HepG2 (cell line): ENCODE measurements at regions not wholly inside any gene's neighbourhood (a gene's known extent, or its start where the extent isn't known, plus 50 kb on each side); places are given as distances from the start of the nearest gene placed in this dataset.

Experiments
- ATAC-seq: fragments of 200-7000 bp; cut with Tn5 transposase; 3 replicates; pipeline ENCODE4 v1.9.1; 2020; ENCODE audit warnings: mild to moderate bottlenecking, moderate library complexity
- BruUV-seq: library from RNA; stranded (reverse); fragments of 400-500 nt; replicated peaks from 2 replicates; lab custom pipeline; 2021; lab: Mats Ljungman, UMichigan
- CTCF ChIA-PET: fragments of 300-600 bp; formaldehyde crosslinking; extraction: SDS; loops from one replicate; lab custom pipeline; 2021; ENCODE audit warnings: low total read pairs, inconsistent platforms, low intra/inter-chr PET ratio; lab: Yijun Ruan, JAX
- POLR2A ChIA-PET: fragments of 350-600 bp; sonication (Branson Sonifier 250); formaldehyde crosslinking; loops from one replicate; lab custom pipeline; 2020; ENCODE audit warnings: antibody characterized with exemption, inconsistent platforms; lab: Yijun Ruan, JAX
- DNase-seq: peaks from one replicate; pipeline ENCODE4 v3.0.0-alpha.2; 2015; ENCODE audit warnings: low spot score
- FAIRE-seq: peaks from 3 replicates; lab custom pipeline; 2011; peaks lifted over from hg19 to GRCh38; lab: Jason Lieb, UNC
- H2AFZ ChIP-seq: one replicate; pipeline ENCODE4 v1.6.1; 2011; ENCODE audit warnings: low read length, inconsistent platforms
- H3K27ac ChIP-seq: fragments of 300-600 bp; 3 replicates; pipeline ENCODE4 v1.8.0; 2011; ENCODE audit warnings: mixed run types, mild to moderate bottlenecking, mixed read lengths, low read length, inconsistent platforms; ENCODE audit not compliant: insufficient read depth; ENCODE audit errors: extremely low read length
- H3K27me3 ChIP-seq, 2 experiments: fragments of 200-600 bp in 1 of 2; 2 replicates in 1 of 2; 3 replicates in 1 of 2; pipeline versions ENCODE4 v1.6.0 to v1.8.0; 2011; ENCODE audit warnings: low read length in 2 of 2, mild to moderate bottlenecking in 2 of 2, moderate library complexity in 2 of 2, inconsistent platforms in 1 of 2; ENCODE audit not compliant: insufficient read depth in 2 of 2, control insufficient read depth in 1 of 2
- H3K36me3 ChIP-seq, 2 experiments: fragments of 200-600 bp in 1 of 2; replicated peaks in 1 of 2; 2 replicates in 1 of 2; 3 replicates in 1 of 2; pipeline versions ENCODE4 v1.5.1 to v1.8.0; 2011; ENCODE audit warnings: low read length in 2 of 2, inconsistent platforms in 1 of 2; ENCODE audit not compliant: insufficient read depth in 2 of 2, control insufficient read depth in 1 of 2
- H3K4me1 ChIP-seq: 2 replicates; pipeline ENCODE4 v1.5.1; 2012; ENCODE audit warnings: low read length, inconsistent platforms; ENCODE audit not compliant: insufficient read depth
- H3K4me2 ChIP-seq: 2 replicates; pipeline ENCODE4 v1.6.0; 2011; ENCODE audit warnings: low read depth, low read length, inconsistent platforms
- H3K4me3 ChIP-seq, 3 experiments: fragments of 200-600 bp in 1 of 3; sonication (generic), shearing (Covaris generic) in 1 of 3; replicated peaks in 1 of 3; 2 replicates each; pipeline ENCODE4 v1.5.1; 2011 to 2016; ENCODE audit warnings: low read length in 3 of 3, inconsistent platforms in 2 of 3, low read depth in 2 of 3, mild to moderate bottlenecking in 2 of 3, control low read depth in 1 of 3, mixed read lengths in 1 of 3; ENCODE audit not compliant: insufficient read depth in 1 of 3
- H3K79me2 ChIP-seq: one replicate; pipeline ENCODE4 v1.6.1; 2011; ENCODE audit warnings: low read length, inconsistent platforms; ENCODE audit not compliant: insufficient read depth
- H3K9ac ChIP-seq: 2 replicates; pipeline ENCODE4 v1.6.0; 2011; ENCODE audit warnings: mild to moderate bottlenecking, low read depth, low read length, inconsistent platforms; ENCODE audit not compliant: insufficient read depth
- H3K9me3 ChIP-seq: 2 replicates; pipeline ENCODE4 v1.5.1; 2012; ENCODE audit warnings: mild to moderate bottlenecking, low read length
- H4K20me1 ChIP-seq: 2 replicates; pipeline ENCODE4 v1.6.0; 2011; ENCODE audit warnings: inconsistent platforms, mild to moderate bottlenecking, low read length, moderate library complexity; ENCODE audit not compliant: insufficient read depth
- CBX5 ChIP-seq: sonication (generic); formaldehyde crosslinking; IDR thresholded peaks from 2 replicates; pipeline ENCODE4 v1.4.0; 2020; ENCODE audit warnings: missing genetic modification reagents, borderline replicate concordance
- KLF16 ChIP-seq, 2 experiments: sonication (generic) in 1 of 2; formaldehyde crosslinking in 1 of 2; IDR thresholded peaks; 2 replicates each; pipeline versions ENCODE4 v1.6.1 to v1.8.0; 2016 to 2023; ENCODE audit warnings: missing genetic modification reagents in 2 of 2, missing compliant biosample characterization in 1 of 2
- MEF2D ChIP-seq: sonication (generic); formaldehyde crosslinking; IDR thresholded peaks from 2 replicates; pipeline ENCODE4 v1.5.1; 2020; ENCODE audit warnings: mild to moderate bottlenecking, missing genetic modification reagents
- PITX1 ChIP-seq: sonication (generic); formaldehyde crosslinking; IDR thresholded peaks from 2 replicates; pipeline ENCODE4 v1.5.1; 2020; ENCODE audit warnings: mild to moderate bottlenecking, missing genetic modification reagents
- REPIN1 ChIP-seq: sonication (generic); formaldehyde crosslinking; IDR thresholded peaks from 2 replicates; pipeline ENCODE4 v1.8.0; 2022; ENCODE audit warnings: missing genetic modification reagents, low read depth, mild to moderate bottlenecking, borderline replicate concordance
- RFXAP ChIP-seq: sonication (generic); formaldehyde crosslinking; IDR thresholded peaks from 2 replicates; pipeline ENCODE4 v1.4.0; 2020; ENCODE audit warnings: missing genetic modification reagents, borderline replicate concordance
- SCMH1 ChIP-seq: sonication (generic); formaldehyde crosslinking; IDR thresholded peaks from 2 replicates; pipeline ENCODE4 v1.9.0; 2021; ENCODE audit warnings: missing genetic modification reagents, mild to moderate bottlenecking, borderline replicate concordance
- TGIF2 ChIP-seq: IDR thresholded peaks from 2 replicates; pipeline ENCODE4 v1.6.1; 2016; ENCODE audit warnings: control low read depth, missing compliant biosample characterization
- TRIM24 ChIP-seq: sonication (generic); formaldehyde crosslinking; IDR thresholded peaks from 2 replicates; pipeline ENCODE4 v1.8.0; 2022; ENCODE audit warnings: mild to moderate bottlenecking, missing genetic modification reagents
- U2AF2 ChIP-seq: fragments of 200-400 bp; formaldehyde crosslinking; IDR thresholded peaks from 2 replicates; pipeline ENCODE4 v1.6.1; 2017; ENCODE audit warnings: low read depth, mild to moderate bottlenecking, low read length
- ZNF329 ChIP-seq: sonication (generic); formaldehyde crosslinking; IDR thresholded peaks from 2 replicates; pipeline ENCODE4 v1.9.0; 2021; ENCODE audit warnings: low read depth, mild to moderate bottlenecking, missing genetic modification reagents
- ZNF678 ChIP-seq: sonication (generic); formaldehyde crosslinking; IDR thresholded peaks from 2 replicates; pipeline ENCODE4 v1.4.0; 2020; ENCODE audit warnings: mild to moderate bottlenecking, missing genetic modification reagents
- WGBS: methylation state at CpG from one replicate; pipeline ENCODE4 v1.1.6; 2017; ENCODE audit warnings: low lambda C conversion rate; 5-methylcytosine and 5-hydroxymethylcytosine counted together
- in situ Hi-C: cut with HindIII; loops from 2 replicates; pipeline ENCODE4 v1.10.0; 2017; ENCODE audit warnings: low pct_unique_long_range_greater_than_20kb; ENCODE audit not compliant: extremely low pct_ligation_motif_present
- intact Hi-C: fragments of 100-400 bp; cut with micrococcal nuclease; formaldehyde crosslinking; loops from one replicate; pipeline ENCODE4 v1.10.0; 2022; ENCODE audit not compliant: unreplicated experiment
- TF ChIP-seq, protein P1 (sequence below): sonication (generic); formaldehyde crosslinking; IDR thresholded peaks from 2 replicates; pipeline ENCODE4 v1.5.0; 2020; ENCODE audit warnings: missing genetic modification reagents
- TF ChIP-seq, protein P2 (sequence below): sonication (generic); formaldehyde crosslinking; IDR thresholded peaks from 2 replicates; pipeline ENCODE4 v1.9.0; 2022; ENCODE audit warnings: low read depth, missing genetic modification reagents
- TF ChIP-seq, protein P3 (sequence below): sonication (generic); formaldehyde crosslinking; IDR thresholded peaks from 2 replicates; pipeline ENCODE4 v1.5.0; 2020; ENCODE audit warnings: missing genetic modification reagents, mild to moderate bottlenecking, borderline replicate concordance
- TF ChIP-seq, protein P4 (sequence below): IDR thresholded peaks from 2 replicates; pipeline ENCODE4 v1.6.1; 2016; ENCODE audit warnings: low read depth, missing genetic modification reagents, missing compliant biosample characterization

DNA sequence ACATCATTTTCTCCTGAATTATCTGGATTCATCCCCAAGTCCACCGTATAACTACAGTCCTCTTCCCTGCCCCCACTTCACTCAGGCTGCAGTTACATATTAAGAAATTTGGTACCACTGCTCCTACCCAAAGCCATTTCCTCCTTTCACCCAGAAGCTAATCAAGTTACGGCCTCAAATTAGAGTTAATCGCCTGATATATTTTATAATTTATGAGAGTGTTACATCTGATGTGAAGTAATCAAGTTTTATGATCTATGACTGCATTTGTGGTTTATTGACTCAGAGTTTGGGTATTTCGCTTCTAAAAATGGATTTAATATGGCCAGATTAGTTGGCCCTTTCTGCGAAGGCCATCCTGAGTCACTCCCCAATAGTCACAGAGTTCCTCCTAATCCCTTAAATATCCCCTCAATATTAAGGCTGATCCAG lies 223.6 kb upstream of the KIF2A start:
- no peak for ATAC-seq
- TF ChIP-seq CBX5 (no peak), ZNF678 (CRISPR knock-in tag) (no peak), MEF2D (CRISPR knock-in tag) (no peak), REPIN1 (CRISPR knock-in tag) (no peak), PITX1 (CRISPR knock-in tag) (no peak), U2AF2 (no peak), ZNF329 (CRISPR knock-in tag) (no peak), SCMH1 (no peak), RFXAP (CRISPR knock-in tag) (no peak), KLF16 (CRISPR knock-in tag; IDR thresholded peaks at IDR 0.05) (no peak), TRIM24 (CRISPR knock-in tag) (no peak), TGIF2 (no peak)
- TF ChIP-seq, protein P1, sequence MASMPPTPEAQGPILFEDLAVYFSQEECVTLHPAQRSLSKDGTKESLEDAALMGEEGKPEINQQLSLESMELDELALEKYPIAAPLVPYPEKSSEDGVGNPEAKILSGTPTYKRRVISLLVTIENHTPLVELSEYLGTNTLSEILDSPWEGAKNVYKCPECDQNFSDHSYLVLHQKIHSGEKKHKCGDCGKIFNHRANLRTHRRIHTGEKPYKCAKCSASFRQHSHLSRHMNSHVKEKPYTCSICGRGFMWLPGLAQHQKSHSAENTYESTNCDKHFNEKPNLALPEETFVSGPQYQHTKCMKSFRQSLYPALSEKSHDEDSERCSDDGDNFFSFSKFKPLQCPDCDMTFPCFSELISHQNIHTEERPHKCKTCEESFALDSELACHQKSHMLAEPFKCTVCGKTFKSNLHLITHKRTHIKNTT (CRISPR knock-in tag), result no peak
- TF ChIP-seq, protein P2, sequence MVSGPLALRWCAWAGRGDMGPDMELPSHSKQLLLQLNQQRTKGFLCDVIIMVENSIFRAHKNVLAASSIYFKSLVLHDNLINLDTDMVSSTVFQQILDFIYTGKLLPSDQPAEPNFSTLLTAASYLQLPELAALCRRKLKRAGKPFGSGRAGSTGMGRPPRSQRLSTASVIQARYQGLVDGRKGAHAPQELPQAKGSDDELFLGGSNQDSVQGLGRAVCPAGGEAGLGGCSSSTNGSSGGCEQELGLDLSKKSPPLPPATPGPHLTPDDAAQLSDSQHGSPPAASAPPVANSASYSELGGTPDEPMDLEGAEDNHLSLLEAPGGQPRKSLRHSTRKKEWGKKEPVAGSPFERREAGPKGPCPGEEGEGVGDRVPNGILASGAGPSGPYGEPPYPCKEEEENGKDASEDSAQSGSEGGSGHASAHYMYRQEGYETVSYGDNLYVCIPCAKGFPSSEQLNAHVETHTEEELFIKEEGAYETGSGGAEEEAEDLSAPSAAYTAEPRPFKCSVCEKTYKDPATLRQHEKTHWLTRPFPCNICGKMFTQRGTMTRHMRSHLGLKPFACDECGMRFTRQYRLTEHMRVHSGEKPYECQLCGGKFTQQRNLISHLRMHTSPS, result no peak
- TF ChIP-seq, protein P3, sequence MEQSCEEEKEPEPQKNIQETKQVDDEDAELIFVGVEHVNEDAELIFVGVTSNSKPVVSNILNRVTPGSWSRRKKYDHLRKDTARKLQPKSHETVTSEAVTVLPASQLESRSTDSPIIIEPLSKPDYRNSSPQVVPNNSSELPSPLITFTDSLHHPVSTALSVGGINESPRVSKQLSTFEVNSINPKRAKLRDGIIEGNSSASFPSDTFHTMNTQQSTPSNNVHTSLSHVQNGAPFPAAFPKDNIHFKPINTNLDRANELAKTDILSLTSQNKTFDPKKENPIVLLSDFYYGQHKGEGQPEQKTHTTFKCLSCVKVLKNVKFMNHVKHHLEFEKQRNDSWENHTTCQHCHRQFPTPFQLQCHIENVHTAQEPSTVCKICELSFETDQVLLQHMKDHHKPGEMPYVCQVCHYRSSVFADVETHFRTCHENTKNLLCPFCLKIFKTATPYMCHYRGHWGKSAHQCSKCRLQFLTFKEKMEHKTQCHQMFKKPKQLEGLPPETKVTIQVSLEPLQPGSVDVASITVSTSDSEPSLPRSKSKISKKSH (CRISPR knock-in tag), result no peak
- TF ChIP-seq, protein P4, sequence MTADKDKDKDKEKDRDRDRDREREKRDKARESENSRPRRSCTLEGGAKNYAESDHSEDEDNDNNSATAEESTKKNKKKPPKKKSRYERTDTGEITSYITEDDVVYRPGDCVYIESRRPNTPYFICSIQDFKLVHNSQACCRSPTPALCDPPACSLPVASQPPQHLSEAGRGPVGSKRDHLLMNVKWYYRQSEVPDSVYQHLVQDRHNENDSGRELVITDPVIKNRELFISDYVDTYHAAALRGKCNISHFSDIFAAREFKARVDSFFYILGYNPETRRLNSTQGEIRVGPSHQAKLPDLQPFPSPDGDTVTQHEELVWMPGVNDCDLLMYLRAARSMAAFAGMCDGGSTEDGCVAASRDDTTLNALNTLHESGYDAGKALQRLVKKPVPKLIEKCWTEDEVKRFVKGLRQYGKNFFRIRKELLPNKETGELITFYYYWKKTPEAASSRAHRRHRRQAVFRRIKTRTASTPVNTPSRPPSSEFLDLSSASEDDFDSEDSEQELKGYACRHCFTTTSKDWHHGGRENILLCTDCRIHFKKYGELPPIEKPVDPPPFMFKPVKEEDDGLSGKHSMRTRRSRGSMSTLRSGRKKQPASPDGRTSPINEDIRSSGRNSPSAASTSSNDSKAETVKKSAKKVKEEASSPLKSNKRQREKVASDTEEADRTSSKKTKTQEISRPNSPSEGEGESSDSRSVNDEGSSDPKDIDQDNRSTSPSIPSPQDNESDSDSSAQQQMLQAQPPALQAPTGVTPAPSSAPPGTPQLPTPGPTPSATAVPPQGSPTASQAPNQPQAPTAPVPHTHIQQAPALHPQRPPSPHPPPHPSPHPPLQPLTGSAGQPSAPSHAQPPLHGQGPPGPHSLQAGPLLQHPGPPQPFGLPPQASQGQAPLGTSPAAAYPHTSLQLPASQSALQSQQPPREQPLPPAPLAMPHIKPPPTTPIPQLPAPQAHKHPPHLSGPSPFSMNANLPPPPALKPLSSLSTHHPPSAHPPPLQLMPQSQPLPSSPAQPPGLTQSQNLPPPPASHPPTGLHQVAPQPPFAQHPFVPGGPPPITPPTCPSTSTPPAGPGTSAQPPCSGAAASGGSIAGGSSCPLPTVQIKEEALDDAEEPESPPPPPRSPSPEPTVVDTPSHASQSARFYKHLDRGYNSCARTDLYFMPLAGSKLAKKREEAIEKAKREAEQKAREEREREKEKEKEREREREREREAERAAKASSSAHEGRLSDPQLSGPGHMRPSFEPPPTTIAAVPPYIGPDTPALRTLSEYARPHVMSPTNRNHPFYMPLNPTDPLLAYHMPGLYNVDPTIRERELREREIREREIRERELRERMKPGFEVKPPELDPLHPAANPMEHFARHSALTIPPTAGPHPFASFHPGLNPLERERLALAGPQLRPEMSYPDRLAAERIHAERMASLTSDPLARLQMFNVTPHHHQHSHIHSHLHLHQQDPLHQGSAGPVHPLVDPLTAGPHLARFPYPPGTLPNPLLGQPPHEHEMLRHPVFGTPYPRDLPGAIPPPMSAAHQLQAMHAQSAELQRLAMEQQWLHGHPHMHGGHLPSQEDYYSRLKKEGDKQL (CRISPR knock-in tag), result no peak

More for the DNA sequence above, 223.6 kb upstream of the KIF2A start:
- Histone ChIP-seq H3K79me2 (no peaks in the 10 kb centered on the region), H3K4me2 (no peak overlapping the region), H3K4me3 (no peak overlapping the region), H4K20me1 (no peaks in the 10 kb centered on the region), H3K27ac (no peak overlapping the region), H3K9me3 (no peaks in the 10 kb centered on the region), H3K27me3 (peaks cover 3 to 30% of the 10 kb centered on the region in 2 experiments; a peak in 3 of 5 replicates), H3K9ac (no peak overlapping the region), H2AFZ (no peak overlapping the region), H3K4me1 (no peaks in the 10 kb centered on the region), H3K36me3 (no peaks in the 10 kb centered on the region)
- WGBS, result 2% methylated on average over 5 of the region's 5 CpGs
- no peak for FAIRE-seq
- DNase-seq, result no peak
- ChIA-PET CTCF (no interaction called here), POLR2A (no interaction called here)
- in situ Hi-C loops (no loop called here), intact Hi-C loops (no loop called here)
- no TSS peak for BruUV-seq
